GM12874 (cell line): ENCODE measurements at regions not wholly inside any gene's neighbourhood (a gene's known extent, or its start where the extent isn't known, plus 50 kb on each side); places are given as distances from the start of the nearest gene placed in this dataset.

ENCODE experiments used
- CTCF ChIP-seq: IDR thresholded peaks from 2 replicates; pipeline ENCODE4 v1.5.1; 2011; ENCODE audit warnings: low read depth, mild to moderate bottlenecking, control low read depth, low read length, moderate library complexity; ENCODE audit not compliant: insufficient read depth

GRCh38 chr9:88694625-88695024 lies 159.6 kb downstream of the NXNL2 start:
- no peak for TF ChIP-seq CTCF

- TF ChIP-seq CTCF = no peak
Observed at GRCh38 chr9:88696501-88696900, 161.5 kb downstream of the NXNL2 start.

GRCh38 chr9:88697764-88698432 lies 162.9 kb downstream of the NXNL2 start:
- no peak for TF ChIP-seq CTCF

- TF ChIP-seq CTCF = no peak
Observed at GRCh38 chr9:88702985-88703384, 168.0 kb downstream of the NXNL2 start.

GRCh38 chr9:88706193-88707113 lies 171.5 kb downstream of the NXNL2 start:
- TF ChIP-seq CTCF = no peak

- no peak for TF ChIP-seq CTCF
Observed at GRCh38 chr9:88710449-88710848, 175.5 kb downstream of the NXNL2 start.

GRCh38 chr9:88711719-88712118 lies 176.7 kb downstream of the NXNL2 start:
- no peak for TF ChIP-seq CTCF
